Left kidney (tissue), 1 donor: ENCODE measurements at regions not wholly inside any gene's neighbourhood (a gene's known extent, or its start where the extent isn't known, plus 50 kb on each side); places are given as distances from the start of the nearest gene placed in this dataset.
"Not testable (repeated sequence)": the region's sequence is repeated elsewhere in the genome, so short reads cannot be mapped to it uniquely, and the experiment has no call there.

ENCODE experiments used
- DNase-seq: peaks from one replicate; pipeline ENCODE4 v3.0.0-alpha.2; 2013

DNA sequence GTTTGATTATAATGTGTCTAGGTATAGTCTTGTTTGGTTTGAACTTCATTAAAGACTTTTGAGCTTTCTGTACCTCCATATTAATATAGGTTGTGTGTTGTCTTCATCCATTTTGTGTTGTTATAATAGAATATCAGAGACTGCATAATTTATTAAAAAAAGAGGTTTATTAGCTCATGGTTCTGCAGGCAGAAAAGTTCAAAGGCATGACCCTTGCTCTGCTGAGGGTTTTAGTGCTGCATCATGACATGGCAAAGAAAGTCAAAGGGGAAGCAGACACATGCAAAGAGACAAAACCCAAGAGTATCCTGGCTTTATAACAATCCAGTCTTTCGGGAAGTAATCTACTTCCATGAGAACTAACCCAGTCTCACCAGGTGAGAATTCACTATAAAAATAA is 358.2 kb downstream of the EDEM1 start:
- DNase-seq: no peak

DNA sequence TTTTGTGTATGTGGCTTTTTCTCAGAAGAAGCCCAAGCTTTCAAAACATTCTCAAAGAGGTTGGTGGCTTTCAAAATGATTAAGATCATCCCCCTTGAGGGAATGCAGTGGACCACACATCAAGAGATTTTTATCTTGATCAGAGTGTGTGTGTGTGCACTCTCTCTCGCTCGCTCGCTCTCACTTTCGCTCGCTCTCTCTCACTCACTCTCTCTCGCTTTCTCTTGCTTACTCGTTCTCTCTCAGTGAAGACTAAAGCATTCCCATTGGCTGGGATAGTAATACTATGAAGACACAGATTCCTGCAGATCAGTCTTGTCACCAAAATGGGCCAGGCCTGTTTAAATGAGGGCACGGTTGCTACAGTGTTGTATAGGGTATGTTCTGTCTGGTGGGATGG is 365.7 kb downstream of the EDEM1 start:
- no peak for DNase-seq

DNA sequence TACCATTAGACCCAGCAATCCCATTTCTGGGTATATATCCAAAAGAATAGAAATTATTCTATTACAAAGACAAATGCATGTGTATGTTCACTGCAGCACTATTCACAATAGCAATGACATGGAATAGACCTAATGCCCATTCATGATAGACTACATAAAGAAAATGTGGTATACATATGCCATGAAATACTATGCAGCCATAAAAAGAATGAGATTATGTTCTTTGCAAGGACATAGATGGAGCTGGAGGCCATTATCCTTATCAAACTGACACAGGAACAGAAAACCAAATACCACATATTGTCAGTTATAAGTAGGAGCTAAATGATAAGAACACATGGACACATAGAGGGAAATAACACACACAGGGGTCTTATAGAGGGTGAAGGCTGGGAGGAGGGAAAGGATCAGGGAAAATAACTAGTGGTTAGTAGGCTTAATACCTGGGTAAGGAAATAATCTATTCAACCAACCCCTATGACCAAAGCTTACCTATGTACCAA is 366.8 kb downstream of the EDEM1 start:
- no peak for DNase-seq

DNA sequence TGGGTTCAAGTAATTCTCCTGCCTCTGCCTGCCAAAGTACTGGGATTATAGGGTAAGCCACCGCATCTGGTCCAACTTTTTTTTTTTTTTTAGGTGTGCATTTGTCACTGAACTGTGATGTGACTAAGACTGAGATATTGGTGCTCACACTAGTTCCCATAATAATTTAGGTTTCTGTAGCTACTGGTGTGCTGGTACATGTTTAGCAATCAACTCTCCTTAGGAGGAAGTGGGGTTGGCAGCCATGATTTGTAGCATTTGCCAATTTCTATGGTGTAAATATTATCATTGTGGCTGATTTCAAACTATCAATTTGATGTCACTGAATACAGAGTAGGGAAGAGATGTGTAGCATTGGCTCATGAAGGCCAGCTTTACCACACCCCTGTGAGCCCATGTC is 372.7 kb downstream of the EDEM1 start:
- no peak for DNase-seq

DNA sequence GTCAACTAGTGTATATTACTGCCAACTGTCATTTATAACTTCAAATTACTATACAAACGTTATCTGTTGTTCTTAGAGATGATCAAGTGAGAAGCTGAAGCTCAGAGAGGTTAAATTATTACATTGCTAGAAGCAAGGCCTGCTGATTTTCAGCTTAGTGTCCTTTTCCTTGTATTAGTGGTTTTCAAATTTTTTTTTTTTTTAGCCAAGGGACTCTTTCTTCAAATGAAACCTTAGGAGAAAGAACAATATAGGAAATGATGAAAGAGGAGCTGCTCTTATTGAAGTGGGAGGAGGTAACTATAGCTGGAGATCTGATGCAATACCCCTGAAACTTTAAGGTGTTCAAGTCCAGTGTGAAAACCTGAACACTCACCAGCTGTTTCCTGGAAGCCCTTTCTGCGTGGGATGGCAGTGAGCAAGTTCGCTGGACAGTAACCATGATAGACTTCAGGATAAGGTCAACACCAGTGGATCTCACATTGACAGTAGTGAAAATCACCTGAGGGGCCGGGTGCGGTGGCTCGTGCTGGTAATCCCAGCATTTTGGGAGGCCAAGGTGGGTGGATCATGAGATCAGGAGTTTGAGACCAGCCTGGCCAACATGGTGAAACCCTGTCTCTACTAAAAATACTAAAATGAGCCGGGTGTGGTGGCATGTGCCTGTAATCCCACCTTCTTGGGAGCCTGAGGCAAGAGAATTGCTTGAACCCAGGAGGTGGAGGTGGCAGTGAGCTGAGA is 376.2 kb downstream of the EDEM1 start:
- peak; percentile 7 for DNase-seq

DNA sequence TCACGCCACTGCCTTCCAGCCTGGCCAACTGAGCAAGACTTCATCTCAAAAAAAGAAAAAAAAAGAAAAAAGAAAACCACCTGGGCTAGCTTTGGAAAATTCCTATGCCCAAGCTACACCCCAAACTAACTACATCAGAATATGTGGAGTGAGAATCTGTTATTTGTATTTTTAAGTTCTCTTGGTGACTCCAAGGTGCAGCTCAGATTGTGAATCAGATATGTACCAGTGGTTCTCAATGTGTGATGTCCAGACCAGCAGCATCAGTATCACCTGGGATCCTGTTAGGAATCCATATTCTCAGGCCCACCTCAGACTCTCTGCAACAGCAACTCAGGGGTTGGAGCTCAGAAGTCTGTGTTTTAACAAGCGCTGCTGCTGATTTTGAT is 376.8 kb downstream of the EDEM1 start:
- no peak for DNase-seq

DNA sequence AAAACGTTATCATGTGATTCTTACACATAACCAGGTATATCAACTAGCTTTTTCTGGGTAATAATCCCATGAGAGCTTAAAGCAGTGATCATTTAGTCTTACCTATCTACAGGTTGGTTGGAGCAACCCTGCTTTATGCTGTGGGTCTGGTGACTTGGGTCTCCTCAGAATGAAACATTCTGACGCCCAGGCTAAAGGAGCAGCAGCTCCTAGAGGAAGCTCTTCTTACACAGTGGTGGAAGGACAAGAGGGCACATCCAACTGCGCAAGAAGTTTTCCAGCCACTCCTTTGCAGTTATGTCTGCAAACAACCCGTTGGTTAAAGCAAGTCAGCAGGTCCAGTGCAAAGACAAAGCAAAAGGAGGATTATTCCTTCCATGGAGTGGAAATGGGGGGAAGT is 377.5 kb downstream of the EDEM1 start:
- DNase-seq: no peak

DNA sequence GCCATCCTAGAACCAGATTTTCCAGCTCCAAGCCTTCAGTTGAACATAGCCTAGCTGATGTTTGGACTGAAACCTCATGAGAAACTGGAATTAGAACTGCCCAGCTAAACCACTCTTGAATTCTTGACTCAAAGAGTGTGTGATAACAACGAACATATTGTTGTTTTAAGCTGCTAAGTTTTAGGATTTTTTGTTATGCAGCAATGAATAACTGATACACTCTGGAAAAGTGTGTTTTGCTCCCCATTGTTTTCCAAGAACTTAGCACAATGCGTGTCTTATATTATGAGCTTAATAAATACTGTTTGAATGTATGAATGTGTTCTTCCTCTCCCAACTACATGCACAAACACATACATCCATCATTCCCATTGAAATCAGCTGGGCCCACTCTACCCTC is 379.6 kb downstream of the EDEM1 start:
- no peak for DNase-seq

DNA sequence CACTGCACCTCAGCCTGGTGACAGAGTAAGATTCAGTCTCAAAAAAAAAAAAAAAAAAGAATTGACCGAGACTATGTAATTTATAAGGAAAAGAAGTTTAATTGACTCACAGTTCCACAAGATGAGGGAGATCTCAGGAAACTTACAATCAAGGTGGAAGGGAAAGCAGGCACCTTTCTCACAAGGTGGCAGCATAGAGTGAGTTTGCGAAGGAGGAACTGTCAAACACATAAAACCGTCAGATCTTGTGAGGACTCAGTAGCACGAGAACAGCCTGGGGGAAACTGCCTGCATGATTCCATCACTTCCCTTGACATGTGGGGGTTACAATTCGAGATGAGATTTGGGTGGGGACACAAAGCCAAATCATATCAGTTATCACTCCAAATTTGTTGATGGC is 380.9 kb downstream of the EDEM1 start:
- DNase-seq: peak; percentile 19

DNA sequence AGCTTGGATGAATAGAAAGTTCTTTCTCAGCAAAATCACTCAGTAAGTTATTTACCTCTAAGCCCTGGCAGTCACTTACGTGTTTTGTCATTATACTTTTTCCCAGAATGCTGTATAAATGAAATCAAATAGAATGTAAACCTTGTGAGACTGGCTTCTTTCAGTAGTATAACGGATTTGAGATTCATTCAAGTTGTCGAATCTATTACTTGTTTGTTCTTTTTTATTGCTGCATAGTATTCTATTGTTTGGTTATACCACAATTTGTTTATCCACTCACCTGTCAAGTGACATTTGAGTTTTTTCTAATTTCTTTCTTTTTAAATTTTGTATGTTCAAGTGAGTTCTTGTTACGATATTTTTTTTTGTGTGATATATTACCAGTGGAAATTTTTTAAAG is 381.6 kb downstream of the EDEM1 start:
- DNase-seq: no peak

DNA sequence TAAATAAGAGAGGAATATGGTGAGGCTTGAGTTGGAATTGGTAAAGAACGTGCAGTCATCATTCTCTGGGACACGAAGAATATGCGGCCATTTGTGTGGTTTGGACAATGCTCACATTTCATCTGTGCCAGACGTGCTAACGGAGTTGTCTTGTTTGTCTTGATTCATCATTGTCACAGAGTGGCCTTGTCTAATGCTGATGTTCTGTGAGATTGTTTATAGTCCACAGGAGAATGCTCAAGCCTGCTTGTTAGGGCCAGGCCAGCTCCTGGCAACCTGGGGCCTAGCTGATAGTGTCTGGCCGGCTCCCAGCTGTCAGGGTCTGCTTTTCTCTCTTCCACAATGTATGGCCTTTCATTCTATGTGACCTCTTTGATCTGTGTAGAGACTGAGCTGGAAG is 384.7 kb downstream of the EDEM1 start:
- DNase-seq: no peak

DNA sequence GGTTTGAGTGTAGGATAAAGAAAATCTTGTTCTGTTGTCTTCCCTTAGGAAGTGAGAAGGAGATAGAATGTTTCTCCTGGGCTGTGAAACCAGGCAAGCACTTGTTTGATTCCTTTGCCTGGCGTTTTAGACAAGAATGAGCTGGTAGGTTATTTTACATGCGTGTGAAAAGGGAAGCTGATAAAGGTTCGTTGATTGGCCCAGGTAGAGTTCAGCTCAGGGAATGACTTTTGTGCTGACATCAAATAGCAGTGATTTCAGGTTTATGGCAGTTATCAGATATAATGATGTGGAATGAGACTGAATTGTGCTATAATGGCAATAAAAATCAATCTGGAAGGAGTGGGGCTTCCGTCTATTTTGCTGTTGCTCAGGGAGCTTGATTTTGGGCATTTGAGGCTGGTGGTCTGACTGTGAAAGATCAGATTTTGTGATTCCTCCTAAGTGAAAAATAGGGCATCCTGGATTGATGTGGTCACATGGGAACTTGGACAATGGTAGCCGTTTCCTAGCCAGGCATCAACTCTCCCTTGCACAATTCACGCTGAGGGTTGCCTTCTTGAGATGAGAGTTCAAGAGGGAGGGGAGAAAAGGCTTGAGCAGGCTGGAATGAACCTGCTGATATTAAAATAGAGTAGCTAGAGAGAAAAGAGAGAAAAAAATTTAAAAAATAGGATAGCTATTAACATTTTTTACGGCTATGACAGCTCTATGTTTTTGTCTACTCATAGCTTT is 388.9 kb downstream of the EDEM1 start:
- no peak for DNase-seq

DNA sequence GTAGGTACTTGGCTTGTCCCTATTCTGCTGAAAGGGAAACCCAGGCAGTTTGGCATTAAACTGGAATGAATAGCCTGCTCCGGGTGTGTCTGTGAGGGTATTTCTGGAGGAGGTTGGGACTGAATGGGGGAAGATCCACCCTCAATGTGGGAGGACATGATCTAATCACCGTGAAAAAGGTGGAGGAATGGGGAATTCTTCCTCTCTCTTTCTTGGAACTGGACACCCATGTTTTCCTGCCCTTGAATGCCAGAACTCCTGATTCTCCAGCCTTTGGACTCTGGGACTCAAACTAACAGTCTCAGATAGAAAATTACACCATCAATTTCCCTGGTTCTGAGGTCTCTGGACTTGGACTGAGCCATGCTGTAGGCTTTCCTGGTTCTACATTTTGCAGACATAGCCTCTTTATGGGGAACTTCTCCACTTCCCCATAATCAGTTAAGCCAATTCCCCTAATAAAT is 391.7 kb downstream of the EDEM1 start:
- DNase-seq: no peak

DNA sequence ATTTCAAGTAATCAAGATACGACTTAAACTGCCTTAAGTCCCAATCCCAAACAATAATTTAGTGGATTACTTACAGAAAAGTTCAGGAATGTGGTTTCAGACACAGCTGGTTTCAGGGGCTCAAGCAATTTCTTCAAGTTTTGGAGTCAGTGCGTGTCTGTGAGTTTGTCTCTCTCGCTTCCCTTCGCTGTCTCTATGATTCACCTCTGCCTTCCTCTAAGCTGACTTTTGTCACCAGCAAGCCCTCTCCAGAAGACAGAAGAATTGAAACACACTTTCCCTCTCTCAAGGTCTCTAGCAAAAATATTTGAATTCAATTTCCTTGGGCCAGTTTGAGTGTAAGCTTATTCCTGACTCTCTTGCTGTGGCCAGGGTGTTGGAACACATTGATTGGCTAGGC is 392.4 kb downstream of the EDEM1 start:
- DNase-seq: no peak

DNA sequence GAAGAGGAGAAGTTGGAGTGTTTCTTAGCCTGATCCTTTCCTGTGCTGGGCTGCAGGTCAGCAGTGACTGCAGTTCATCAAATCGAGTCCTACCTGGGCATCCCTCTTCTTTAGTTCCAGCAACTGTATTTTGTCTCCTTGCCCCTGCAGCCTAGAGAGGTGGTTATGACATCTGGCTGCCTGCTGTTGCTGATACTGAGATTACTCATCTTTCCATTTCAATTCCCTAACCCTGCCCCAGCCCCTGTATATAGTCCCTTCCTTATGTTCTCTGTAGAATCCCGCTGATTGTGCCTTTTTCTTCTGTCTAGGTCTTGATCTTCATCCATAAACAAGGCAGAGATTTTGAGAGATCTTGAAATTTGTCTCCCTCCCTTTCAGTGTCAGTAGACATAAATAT is 393.3 kb downstream of the EDEM1 start:
- no peak for DNase-seq

DNA sequence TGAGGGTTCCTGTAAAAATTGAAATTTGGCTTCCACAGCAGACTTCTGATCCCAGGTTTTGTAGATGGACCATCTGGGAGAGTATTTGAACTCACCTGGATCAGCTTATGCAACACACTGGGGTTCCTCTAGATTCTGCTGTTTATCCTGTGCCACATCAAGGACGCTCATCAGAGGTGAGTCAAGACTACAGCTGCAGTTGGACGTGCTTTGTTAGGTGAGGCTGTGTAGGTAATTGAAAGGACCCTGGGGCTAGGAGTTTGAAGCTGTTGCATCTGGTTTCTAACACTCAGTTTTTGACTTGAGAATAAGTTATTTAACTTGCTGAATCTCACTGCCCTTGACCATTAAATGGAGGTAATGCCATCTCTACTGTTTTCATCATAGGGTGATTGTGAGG is 394.2 kb downstream of the EDEM1 start:
- DNase-seq: no peak

DNA sequence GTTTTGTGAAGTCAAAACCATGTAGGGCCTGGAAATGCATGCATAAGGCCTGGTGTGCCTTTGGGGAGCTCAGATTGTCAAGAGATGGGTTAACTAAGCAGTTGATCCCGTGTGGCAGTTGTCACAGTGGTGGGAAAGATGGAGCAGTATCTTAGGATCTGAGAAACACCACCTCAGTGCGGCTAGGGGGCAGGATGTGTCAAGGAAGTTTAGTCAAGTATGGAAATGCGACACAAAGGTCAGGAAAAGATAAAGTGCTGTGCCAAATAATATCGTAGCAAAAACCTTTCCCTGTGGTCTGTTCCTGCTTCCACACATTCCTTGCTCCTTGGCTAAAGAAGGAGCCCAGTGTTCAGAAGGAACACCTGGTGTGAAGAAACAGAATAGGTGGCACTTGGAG is 396.4 kb downstream of the EDEM1 start:
- no peak for DNase-seq

DNA sequence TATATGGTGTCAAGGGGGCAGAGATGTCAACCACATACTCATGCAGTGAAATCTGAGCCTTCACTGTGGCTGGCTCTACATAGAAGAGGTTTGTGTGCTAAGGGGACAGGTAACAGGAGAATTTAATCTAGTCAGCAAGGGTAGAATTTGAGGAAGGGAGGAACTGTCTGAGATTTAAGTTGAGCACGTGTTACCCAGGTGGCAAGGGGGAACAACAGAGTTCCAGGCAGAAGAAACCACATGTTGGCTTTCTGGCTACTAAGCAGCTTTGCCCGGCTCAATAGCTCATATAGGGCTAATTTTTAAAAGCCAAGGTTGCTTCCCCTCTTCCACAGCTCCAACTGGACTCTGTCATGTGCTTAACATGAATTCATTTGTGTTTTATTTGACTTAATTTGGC is 397.6 kb downstream of the EDEM1 start:
- no peak for DNase-seq

DNA sequence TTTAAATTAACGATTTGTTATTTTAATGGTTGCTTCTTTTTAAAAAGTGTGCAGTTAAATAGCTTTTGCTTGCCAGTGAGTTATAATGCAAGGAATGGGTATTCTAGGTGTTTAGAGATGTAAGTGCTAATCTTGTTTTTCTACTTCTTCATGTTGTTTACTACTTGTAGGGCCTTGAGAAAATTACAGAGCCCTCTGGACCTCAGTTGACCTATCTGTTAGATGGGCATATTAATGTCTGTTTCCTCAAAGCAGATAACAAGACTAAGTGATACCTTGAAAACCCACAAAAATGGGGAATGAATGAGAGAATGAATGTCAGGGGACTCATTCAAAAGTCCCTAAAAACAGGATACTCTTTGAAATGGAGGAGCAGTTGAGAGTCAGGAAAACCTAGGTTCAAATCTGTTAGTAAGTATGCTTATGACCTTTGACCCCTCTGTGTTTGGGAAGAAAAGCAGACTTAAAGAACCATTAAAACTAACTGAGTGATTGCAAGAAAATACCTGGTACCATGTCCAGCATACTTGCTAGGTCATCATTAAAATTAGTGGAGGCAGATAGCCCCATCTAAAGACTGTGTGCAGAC is 419.5 kb downstream of the EDEM1 start:
- no peak for DNase-seq

DNA sequence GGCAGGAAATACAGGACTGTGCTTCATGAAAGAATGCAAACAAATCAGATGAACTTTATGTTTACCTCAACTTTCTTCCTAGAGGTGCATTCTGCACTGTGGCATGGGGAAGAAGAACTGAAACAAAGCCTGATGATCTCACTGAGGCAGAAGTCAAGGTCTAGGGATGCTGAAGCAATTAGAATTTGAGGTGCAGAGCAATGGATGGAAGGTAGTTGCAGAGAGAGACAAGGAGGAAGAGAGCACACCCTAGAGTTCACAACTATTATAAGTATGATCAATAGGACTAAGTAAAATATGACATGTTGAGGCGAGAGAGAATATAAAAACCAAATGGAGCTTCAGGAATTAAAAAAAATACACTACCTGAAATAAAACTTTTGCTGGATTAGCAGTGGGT is 420.1 kb downstream of the EDEM1 start:
- DNase-seq: no peak

DNA sequence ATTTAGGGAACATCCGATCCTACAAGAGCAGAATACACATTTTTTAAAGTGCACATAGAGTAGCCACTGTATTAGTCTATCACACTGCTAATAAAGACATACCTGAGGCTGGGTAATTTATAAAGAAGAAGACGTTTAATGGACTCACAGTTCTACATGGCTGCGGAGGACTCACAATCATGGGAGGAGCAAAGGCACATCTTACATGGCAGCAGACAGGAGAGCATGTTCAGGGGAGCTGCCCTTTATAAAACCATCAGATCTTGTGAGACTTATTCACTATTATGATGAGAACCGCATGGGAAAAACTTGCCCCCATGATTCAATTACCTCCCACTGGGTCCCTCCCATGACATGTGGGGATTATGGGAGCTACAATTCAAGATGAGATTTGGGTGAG is 421.5 kb downstream of the EDEM1 start:
- DNase-seq: not testable (repeated sequence)

DNA sequence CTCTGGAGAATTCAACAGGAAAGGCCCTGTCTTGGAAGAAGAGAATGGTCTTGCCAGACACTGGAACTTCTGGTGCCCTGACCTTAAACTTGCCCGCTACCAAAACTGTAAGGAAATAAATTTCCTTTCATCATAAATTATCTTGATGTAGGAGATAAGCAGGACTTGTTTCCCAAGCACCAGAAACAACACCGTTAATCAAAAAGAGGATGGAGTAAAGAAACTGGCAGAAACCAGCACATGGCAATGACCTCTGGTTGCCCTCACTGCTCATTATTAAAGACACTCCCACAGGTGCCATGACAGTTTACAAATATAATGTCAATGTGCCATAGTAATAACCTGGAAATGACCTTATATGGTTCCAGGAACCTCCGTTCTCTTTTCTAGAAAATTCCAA is 426.1 kb downstream of the EDEM1 start:
- DNase-seq: peak; percentile 53

DNA sequence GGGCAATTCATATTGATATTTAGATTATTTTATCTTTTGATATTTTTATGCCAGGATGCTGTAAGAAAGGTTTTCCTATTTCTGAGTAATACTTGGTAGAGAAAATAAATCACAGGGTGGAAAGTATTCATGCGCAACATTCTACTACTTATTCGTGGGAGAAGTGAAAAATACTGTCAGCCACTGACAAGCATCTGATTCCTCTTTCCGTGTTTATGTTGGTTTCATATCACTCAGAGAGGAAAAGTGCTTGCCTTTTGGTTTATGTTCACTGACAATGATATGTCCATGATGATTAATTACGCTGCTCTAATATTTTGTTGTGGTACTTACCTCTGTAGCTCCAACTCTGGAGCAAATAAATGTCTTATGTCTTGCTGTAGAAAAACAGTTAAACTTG is 429.4 kb downstream of the EDEM1 start:
- DNase-seq: no peak
